ENCODE measurements at regions not wholly inside any gene's neighbourhood (a gene's known extent, or its start where the extent isn't known, plus 50 kb on each side); places are given as distances from the start of the nearest gene placed in this dataset.

GRCh38 chr15:98375513-98376340 is 272.6 kb upstream of the IGF1R start:
- Mint-ChIP-seq H3K4me1 (ENCODE audit: low read depth, unreplicated experiment) (no peaks in the 10 kb centered on the region), H3K27ac (ENCODE audit: unreplicated experiment) (no peak overlapping the region), H3K27me3 (ENCODE audit: low read depth, unreplicated experiment) (peaks cover 5% of the 10 kb centered on the region), H3K4me3 (ENCODE audit: unreplicated experiment) (no peak overlapping the region), H3K9me3 (ENCODE audit: unreplicated experiment) (peaks cover 7% of the 10 kb centered on the region), H3K36me3 (ENCODE audit: low read depth, unreplicated experiment) (no peaks in the 10 kb centered on the region)
- FAIRE-seq (no peak), DNase-seq (ENCODE audit: low read depth) (no peak)
- H3K27me3 ChIP-seq (ENCODE audit: insufficient read depth, low read length), result no peaks in the 10 kb centered on the region
- no peaks in the 10 kb centered on the region for H3K9me3 ChIP-seq (ENCODE audit: insufficient read depth, low read depth, low read length)
- H3K4me3 ChIP-seq (ENCODE audit: insufficient read depth, low read depth, low read length), result no peak overlapping the region
- H3K9ac ChIP-seq (ENCODE audit: low read length), result no peak overlapping the region
- H2AFZ ChIP-seq (ENCODE audit: low read depth, low read length), result no peak overlapping the region
- H4K20me1 ChIP-seq (ENCODE audit: insufficient read depth, low read length), result no peaks in the 10 kb centered on the region
- H3K36me3 ChIP-seq (ENCODE audit: insufficient read depth, low read length), result no peaks in the 10 kb centered on the region
- H3K79me2 ChIP-seq (ENCODE audit: insufficient read depth, low read length), result no peaks in the 10 kb centered on the region
- TF ChIP-seq CTCF (IDR thresholded peaks at IDR 0.05; ENCODE audit: insufficient read depth, low read depth, low read length) (no peak), EZH2 (IDR thresholded peaks at IDR 0.05; ENCODE audit: insufficient read depth, low read length) (no peak)
- H3K4me1 ChIP-seq (ENCODE audit: insufficient read depth, low read length), result no peaks in the 10 kb centered on the region
- H3K27ac ChIP-seq (ENCODE audit: low read depth, low read length), result no peak overlapping the region
- H3K4me2 ChIP-seq (ENCODE audit: low read length), result no peak overlapping the region

GRCh38 chr15:98380721-98381120 is 267.6 kb upstream of the IGF1R start:
- Histone ChIP-seq H3K27ac (ENCODE audit: low read depth, low read length) (no peak overlapping the region), H3K4me3 (ENCODE audit: insufficient read depth, low read depth, low read length) (no peak overlapping the region), H3K36me3 (ENCODE audit: insufficient read depth, low read length) (no peaks in the 10 kb centered on the region), H3K9ac (ENCODE audit: low read length) (no peak overlapping the region), H4K20me1 (ENCODE audit: insufficient read depth, low read length) (no peaks in the 10 kb centered on the region), H3K9me3 (ENCODE audit: insufficient read depth, low read depth, low read length) (no peaks in the 10 kb centered on the region), H3K4me2 (ENCODE audit: low read length) (no peak overlapping the region), H3K79me2 (ENCODE audit: insufficient read depth, low read length) (no peaks in the 10 kb centered on the region), H3K4me1 (ENCODE audit: insufficient read depth, low read length) (no peaks in the 10 kb centered on the region), H2AFZ (ENCODE audit: low read depth, low read length) (no peak overlapping the region), H3K27me3 (ENCODE audit: insufficient read depth, low read length) (no peaks in the 10 kb centered on the region)
- Mint-ChIP-seq H3K9me3 (ENCODE audit: unreplicated experiment) (peaks cover 7% of the 10 kb centered on the region), H3K4me1 (ENCODE audit: low read depth, unreplicated experiment) (peaks cover 7% of the 10 kb centered on the region), H3K36me3 (ENCODE audit: low read depth, unreplicated experiment) (no peaks in the 10 kb centered on the region), H3K27ac (ENCODE audit: unreplicated experiment) (no peak overlapping the region), H3K4me3 (ENCODE audit: unreplicated experiment) (no peak overlapping the region), H3K27me3 (ENCODE audit: low read depth, unreplicated experiment) (peaks cover 11% of the 10 kb centered on the region)
- DNase-seq (ENCODE audit: low read depth) (no peak), FAIRE-seq (no peak)
- TF ChIP-seq EZH2 (IDR thresholded peaks at IDR 0.05; ENCODE audit: insufficient read depth, low read length) (no peak), CTCF (IDR thresholded peaks at IDR 0.05; ENCODE audit: insufficient read depth, low read depth, low read length) (no peak)

- H3K27me3 Mint-ChIP-seq (ENCODE audit: low read depth, unreplicated experiment), result peaks cover 19% of the 10 kb centered on the region
- H3K27ac ChIP-seq (ENCODE audit: low read depth, low read length), result no peak overlapping the region
- H3K36me3 ChIP-seq (ENCODE audit: insufficient read depth, low read length), result no peaks in the 10 kb centered on the region
- no peak overlapping the region for H3K4me3 Mint-ChIP-seq (ENCODE audit: unreplicated experiment)
- H3K9me3 ChIP-seq (ENCODE audit: insufficient read depth, low read depth, low read length), result no peaks in the 10 kb centered on the region
- no peak overlapping the region for H3K4me3 ChIP-seq (ENCODE audit: insufficient read depth, low read depth, low read length)
- no peaks in the 10 kb centered on the region for H4K20me1 ChIP-seq (ENCODE audit: insufficient read depth, low read length)
- no peak overlapping the region for H3K27ac Mint-ChIP-seq (ENCODE audit: unreplicated experiment)
- H3K9ac ChIP-seq (ENCODE audit: low read length), result no peak overlapping the region
- H3K27me3 ChIP-seq (ENCODE audit: insufficient read depth, low read length), result no peaks in the 10 kb centered on the region
- H3K36me3 Mint-ChIP-seq (ENCODE audit: low read depth, unreplicated experiment), result no peaks in the 10 kb centered on the region
- no peak overlapping the region for H3K4me2 ChIP-seq (ENCODE audit: low read length)
- DNase-seq (ENCODE audit: low read depth) (no peak), FAIRE-seq (no peak)
- TF ChIP-seq EZH2 (IDR thresholded peaks at IDR 0.05; ENCODE audit: insufficient read depth, low read length), result no peak
- no peak for TF ChIP-seq CTCF (IDR thresholded peaks at IDR 0.05; ENCODE audit: insufficient read depth, low read depth, low read length)
- no peak overlapping the region for H2AFZ ChIP-seq (ENCODE audit: low read depth, low read length)
- H3K4me1 Mint-ChIP-seq (ENCODE audit: low read depth, unreplicated experiment), result peaks cover 7% of the 10 kb centered on the region
- no peaks in the 10 kb centered on the region for H3K4me1 ChIP-seq (ENCODE audit: insufficient read depth, low read length)
- H3K9me3 Mint-ChIP-seq (ENCODE audit: unreplicated experiment), result peaks cover 5% of the 10 kb centered on the region
- H3K79me2 ChIP-seq (ENCODE audit: insufficient read depth, low read length), result no peaks in the 10 kb centered on the region
These were observed 266.9 kb upstream of the IGF1R start for GRCh38 chr15:98381446-98381845.
